Upper lobe of left lung (tissue), 4 donors: ENCODE measurements at regions not wholly inside any gene's neighbourhood (a gene's known extent, or its start where the extent isn't known, plus 50 kb on each side); places are given as distances from the start of the nearest gene placed in this dataset.

Experiments
- EP300 ChIP-seq, 4 donors: sonication (generic); formaldehyde crosslinking; IDR thresholded peaks; one replicate each; pipeline ENCODE4 v1.5.1; 2017; ENCODE audit warnings: antibody characterized with exemption in 4 of 4, control low read depth in 2 of 4
- POLR2AphosphoS5 ChIP-seq, 2 donors: sonication (generic); formaldehyde crosslinking; IDR thresholded peaks; one replicate each; pipeline ENCODE4 v1.5.1; 2017; ENCODE audit warnings: antibody characterized with exemption in 2 of 2
- TF ChIP-seq, protein P1 (sequence below), 6 experiments: fragments of 450-650 bp in 4 of 6; fragments of 200-600 bp in 2 of 6; sonication (generic) in 2 of 6; IDR thresholded peaks; one replicate each; pipeline ENCODE4 v1.5.1; 2016 to 2019; ENCODE audit warnings: antibody characterized with exemption in 6 of 6

DNA sequence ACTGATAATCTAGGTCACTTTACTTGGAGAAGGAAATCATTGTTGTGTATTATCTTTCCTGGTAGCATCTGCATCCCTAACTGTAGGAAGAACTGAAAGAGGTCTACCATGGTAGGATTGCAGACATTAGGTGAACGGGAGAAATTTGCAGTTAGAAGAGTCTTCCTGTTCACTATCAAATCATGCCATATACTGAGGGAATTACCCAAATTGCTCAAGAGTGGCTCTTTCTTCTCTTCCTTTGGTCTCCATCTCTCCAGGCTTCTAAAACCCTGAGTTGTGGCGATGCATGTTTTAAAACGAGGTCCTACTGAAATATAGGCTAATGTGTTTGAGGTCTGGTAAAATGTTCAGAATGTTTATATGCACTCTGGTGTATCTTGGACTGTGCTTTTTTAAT is 85.3 kb upstream of the HK2 start:
- TF ChIP-seq EP300 (IDR thresholded peaks at IDR 0.05) (no peak), POLR2AphosphoS5 (IDR thresholded peaks at IDR 0.05) (no peak)
- TF ChIP-seq, protein P1, sequence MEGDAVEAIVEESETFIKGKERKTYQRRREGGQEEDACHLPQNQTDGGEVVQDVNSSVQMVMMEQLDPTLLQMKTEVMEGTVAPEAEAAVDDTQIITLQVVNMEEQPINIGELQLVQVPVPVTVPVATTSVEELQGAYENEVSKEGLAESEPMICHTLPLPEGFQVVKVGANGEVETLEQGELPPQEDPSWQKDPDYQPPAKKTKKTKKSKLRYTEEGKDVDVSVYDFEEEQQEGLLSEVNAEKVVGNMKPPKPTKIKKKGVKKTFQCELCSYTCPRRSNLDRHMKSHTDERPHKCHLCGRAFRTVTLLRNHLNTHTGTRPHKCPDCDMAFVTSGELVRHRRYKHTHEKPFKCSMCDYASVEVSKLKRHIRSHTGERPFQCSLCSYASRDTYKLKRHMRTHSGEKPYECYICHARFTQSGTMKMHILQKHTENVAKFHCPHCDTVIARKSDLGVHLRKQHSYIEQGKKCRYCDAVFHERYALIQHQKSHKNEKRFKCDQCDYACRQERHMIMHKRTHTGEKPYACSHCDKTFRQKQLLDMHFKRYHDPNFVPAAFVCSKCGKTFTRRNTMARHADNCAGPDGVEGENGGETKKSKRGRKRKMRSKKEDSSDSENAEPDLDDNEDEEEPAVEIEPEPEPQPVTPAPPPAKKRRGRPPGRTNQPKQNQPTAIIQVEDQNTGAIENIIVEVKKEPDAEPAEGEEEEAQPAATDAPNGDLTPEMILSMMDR (IDR thresholded peaks at IDR 0.05): no peak
